ENCODE measurements at regions not wholly inside any gene's neighbourhood (a gene's known extent, or its start where the extent isn't known, plus 50 kb on each side); places are given as distances from the start of the nearest gene placed in this dataset.

GRCh38 chr2:154537843-154538450 is 160.5 kb upstream of the KCNJ3 start:
- H3K4me3 ChIP-seq (ENCODE audit: low read length in 2 of 2) = no peak overlapping the region
- no peaks in the 10 kb centered on the region for H3K27me3 ChIP-seq (ENCODE audit: control insufficient read depth in 2 of 2, insufficient read depth in 1 of 2, low read length in 1 of 2)
- 98% methylated on average over 1 of the region's 1 CpG for WGBS
- no peaks in the 10 kb centered on the region for H3K9me3 ChIP-seq (ENCODE audit: control insufficient read depth in 2 of 2, insufficient read depth in 1 of 2, low read length in 1 of 2)
- H3K27ac ChIP-seq (ENCODE audit: low read depth in 1 of 2, low read length in 1 of 2) = no peak overlapping the region
- no peaks in the 10 kb centered on the region for H3K4me1 ChIP-seq (ENCODE audit: control insufficient read depth in 2 of 2, insufficient read depth in 2 of 2, low read length in 2 of 2)
- DNase-seq (ENCODE audit: low read depth in 6 of 9, low spot score in 9 of 9) = no peak
- no peaks in the 10 kb centered on the region for H3K36me3 ChIP-seq (ENCODE audit: control insufficient read depth in 2 of 2, insufficient read depth in 2 of 2, low read length in 1 of 2)

DNA sequence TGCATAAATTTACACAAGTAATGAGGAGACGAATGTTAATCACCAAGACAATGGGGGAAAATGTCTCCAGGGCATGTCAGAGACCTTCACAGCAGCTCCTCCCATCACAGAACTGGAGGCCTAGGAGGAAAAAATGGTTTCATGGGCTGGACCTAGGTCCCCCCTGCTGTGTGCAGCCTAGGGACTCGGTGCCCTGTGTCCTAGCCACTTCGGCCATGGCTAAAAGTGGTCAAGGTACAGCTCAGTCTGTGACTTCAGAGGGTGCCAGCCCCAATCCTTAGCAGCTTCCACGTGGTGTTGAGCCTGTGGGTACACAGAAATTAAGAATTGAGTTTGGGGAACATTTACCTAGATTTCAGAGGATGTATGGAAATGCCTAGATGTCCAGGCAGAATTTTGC is 152.2 kb upstream of the KCNJ3 start:
- H3K9me3 ChIP-seq (ENCODE audit: control insufficient read depth in 2 of 2, insufficient read depth in 1 of 2, low read length in 1 of 2) = peaks cover 0 to 7% of the 10 kb centered on the region in 2 donors
- no peak for DNase-seq (ENCODE audit: low read depth in 6 of 9, low spot score in 9 of 9)
- H3K4me1 ChIP-seq (ENCODE audit: control insufficient read depth in 2 of 2, insufficient read depth in 2 of 2, low read length in 2 of 2) = no peaks in the 10 kb centered on the region
- no peak overlapping the region for H3K4me3 ChIP-seq (ENCODE audit: low read length in 2 of 2)
- 77% methylated on average over 4 of the region's 4 CpGs for WGBS
- no peak overlapping the region for H3K27ac ChIP-seq (ENCODE audit: low read depth in 1 of 2, low read length in 1 of 2)
- H3K27me3 ChIP-seq (ENCODE audit: control insufficient read depth in 2 of 2, insufficient read depth in 1 of 2, low read length in 1 of 2) = no peaks in the 10 kb centered on the region
- H3K36me3 ChIP-seq (ENCODE audit: control insufficient read depth in 2 of 2, insufficient read depth in 2 of 2, low read length in 1 of 2) = no peaks in the 10 kb centered on the region

DNA sequence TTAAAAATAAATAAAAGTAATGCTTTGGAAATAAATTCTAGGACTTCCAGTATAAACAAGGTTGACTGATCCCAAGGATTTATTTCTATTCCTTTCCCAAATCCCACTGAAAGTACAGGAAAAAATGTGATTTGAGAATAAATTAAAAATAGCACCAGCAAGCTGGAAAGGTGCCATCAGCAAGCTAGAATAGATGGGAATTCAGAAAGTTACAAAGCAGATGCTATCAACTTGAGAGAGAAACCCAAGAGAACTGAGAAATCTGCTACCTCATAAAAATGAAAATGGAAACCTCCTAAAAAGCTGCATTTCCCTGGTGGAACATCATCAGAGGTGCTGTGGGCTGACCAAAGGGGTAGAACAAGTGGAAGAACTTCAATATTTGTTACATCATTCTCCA is 148.6 kb upstream of the KCNJ3 start:
- Histone ChIP-seq H3K27ac (ENCODE audit: low read depth in 1 of 2, low read length in 1 of 2) (no peak overlapping the region), H3K4me1 (ENCODE audit: control insufficient read depth in 2 of 2, insufficient read depth in 2 of 2, low read length in 2 of 2) (no peaks in the 10 kb centered on the region), H3K27me3 (ENCODE audit: control insufficient read depth in 2 of 2, insufficient read depth in 1 of 2, low read length in 1 of 2) (no peaks in the 10 kb centered on the region), H3K4me3 (ENCODE audit: low read length in 2 of 2) (no peak overlapping the region), H3K9me3 (ENCODE audit: control insufficient read depth in 2 of 2, insufficient read depth in 1 of 2, low read length in 1 of 2) (peaks cover 0 to 7% of the 10 kb centered on the region in 2 donors), H3K36me3 (ENCODE audit: control insufficient read depth in 2 of 2, insufficient read depth in 2 of 2, low read length in 1 of 2) (no peaks in the 10 kb centered on the region)
- no peak for DNase-seq (ENCODE audit: low read depth in 6 of 9, low spot score in 9 of 9)

- Histone ChIP-seq H3K27ac (ENCODE audit: low read depth in 1 of 2, low read length in 1 of 2) (no peak overlapping the region), H3K36me3 (ENCODE audit: control insufficient read depth in 2 of 2, insufficient read depth in 2 of 2, low read length in 1 of 2) (no peaks in the 10 kb centered on the region), H3K27me3 (ENCODE audit: control insufficient read depth in 2 of 2, insufficient read depth in 1 of 2, low read length in 1 of 2) (no peaks in the 10 kb centered on the region), H3K9me3 (ENCODE audit: control insufficient read depth in 2 of 2, insufficient read depth in 1 of 2, low read length in 1 of 2) (peaks cover 0 to 2% of the 10 kb centered on the region in 2 donors), H3K4me1 (ENCODE audit: control insufficient read depth in 2 of 2, insufficient read depth in 2 of 2, low read length in 2 of 2) (no peaks in the 10 kb centered on the region), H3K4me3 (ENCODE audit: low read length in 2 of 2) (no peak overlapping the region)
- DNase-seq (ENCODE audit: low read depth in 6 of 9, low spot score in 9 of 9) = no peak
These were observed 146.8 kb upstream of the KCNJ3 start for GRCh38 chr2:154551649-154552048.

DNA sequence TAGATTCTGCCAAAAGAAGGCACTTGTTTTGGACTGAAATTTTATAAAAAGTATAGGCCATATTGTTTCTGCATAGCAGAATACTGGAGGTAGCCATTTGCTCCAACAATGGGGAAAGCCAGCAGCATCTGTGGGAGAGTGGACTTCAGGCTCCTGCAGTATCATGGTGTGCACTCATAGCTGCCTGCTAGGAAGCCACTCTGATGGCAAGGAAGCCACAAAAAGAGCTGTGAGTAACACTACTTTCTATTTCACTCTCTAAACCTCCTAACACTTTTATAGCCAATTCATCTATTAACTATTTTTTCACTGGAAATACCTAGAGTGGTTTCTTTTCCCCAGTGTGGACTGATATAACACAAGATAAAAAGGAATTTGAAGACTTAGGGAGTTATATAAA is 144.4 kb upstream of the KCNJ3 start:
- H3K4me3 ChIP-seq (ENCODE audit: low read length in 2 of 2) = no peak overlapping the region
- no peaks in the 10 kb centered on the region for H3K27me3 ChIP-seq (ENCODE audit: control insufficient read depth in 2 of 2, insufficient read depth in 1 of 2, low read length in 1 of 2)
- no peaks in the 10 kb centered on the region for H3K9me3 ChIP-seq (ENCODE audit: control insufficient read depth in 2 of 2, insufficient read depth in 1 of 2, low read length in 1 of 2)
- no peak overlapping the region for H3K27ac ChIP-seq (ENCODE audit: low read depth in 1 of 2, low read length in 1 of 2)
- no peaks in the 10 kb centered on the region for H3K36me3 ChIP-seq (ENCODE audit: control insufficient read depth in 2 of 2, insufficient read depth in 2 of 2, low read length in 1 of 2)
- no peaks in the 10 kb centered on the region for H3K4me1 ChIP-seq (ENCODE audit: control insufficient read depth in 2 of 2, insufficient read depth in 2 of 2, low read length in 2 of 2)
- no peak for DNase-seq (ENCODE audit: low read depth in 6 of 9, low spot score in 9 of 9)

DNA sequence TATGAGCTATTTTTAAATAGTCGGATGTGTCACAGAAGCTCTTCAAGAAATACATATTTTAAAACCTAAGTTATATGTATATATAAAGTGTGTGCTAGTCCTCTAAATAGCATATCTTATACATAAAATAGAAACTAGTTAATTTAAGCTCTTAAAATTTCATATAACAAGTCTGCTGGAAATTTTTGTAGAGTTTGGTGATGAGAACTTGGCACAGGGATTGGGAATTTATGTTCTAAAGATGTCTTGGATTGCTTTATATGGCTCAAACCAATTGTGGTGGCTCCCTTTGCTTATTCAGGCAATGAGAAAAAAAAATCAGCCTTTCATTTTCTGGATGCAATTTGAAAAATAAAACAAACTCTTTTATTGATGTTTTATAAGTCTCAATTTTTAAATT is 142.8 kb upstream of the KCNJ3 start:
- Histone ChIP-seq H3K4me1 (ENCODE audit: control insufficient read depth in 2 of 2, insufficient read depth in 2 of 2, low read length in 2 of 2) (no peaks in the 10 kb centered on the region), H3K27me3 (ENCODE audit: control insufficient read depth in 2 of 2, insufficient read depth in 1 of 2, low read length in 1 of 2) (no peaks in the 10 kb centered on the region), H3K4me3 (ENCODE audit: low read length in 2 of 2) (no peak overlapping the region), H3K27ac (ENCODE audit: low read depth in 1 of 2, low read length in 1 of 2) (no peak overlapping the region), H3K9me3 (ENCODE audit: control insufficient read depth in 2 of 2, insufficient read depth in 1 of 2, low read length in 1 of 2) (no peaks in the 10 kb centered on the region), H3K36me3 (ENCODE audit: control insufficient read depth in 2 of 2, insufficient read depth in 2 of 2, low read length in 1 of 2) (no peaks in the 10 kb centered on the region)
- DNase-seq (ENCODE audit: low read depth in 6 of 9, low spot score in 9 of 9) = no peak
- 99% methylated on average over 1 of the region's 1 CpG for WGBS

- H3K36me3 ChIP-seq (ENCODE audit: control insufficient read depth in 2 of 2, insufficient read depth in 2 of 2, low read length in 1 of 2) = no peaks in the 10 kb centered on the region
- no peak overlapping the region for H3K4me3 ChIP-seq (ENCODE audit: low read length in 2 of 2)
- no peaks in the 10 kb centered on the region for H3K27me3 ChIP-seq (ENCODE audit: control insufficient read depth in 2 of 2, insufficient read depth in 1 of 2, low read length in 1 of 2)
- 84% methylated on average over 2 of the region's 2 CpGs for WGBS
- no peaks in the 10 kb centered on the region for H3K4me1 ChIP-seq (ENCODE audit: control insufficient read depth in 2 of 2, insufficient read depth in 2 of 2, low read length in 2 of 2)
- no peak overlapping the region for H3K27ac ChIP-seq (ENCODE audit: low read depth in 1 of 2, low read length in 1 of 2)
- H3K9me3 ChIP-seq (ENCODE audit: control insufficient read depth in 2 of 2, insufficient read depth in 1 of 2, low read length in 1 of 2) = no peaks in the 10 kb centered on the region
- no peak for DNase-seq (ENCODE audit: low read depth in 6 of 9, low spot score in 9 of 9)
These were observed 142.3 kb upstream of the KCNJ3 start for GRCh38 chr2:154556146-154556545.

DNA sequence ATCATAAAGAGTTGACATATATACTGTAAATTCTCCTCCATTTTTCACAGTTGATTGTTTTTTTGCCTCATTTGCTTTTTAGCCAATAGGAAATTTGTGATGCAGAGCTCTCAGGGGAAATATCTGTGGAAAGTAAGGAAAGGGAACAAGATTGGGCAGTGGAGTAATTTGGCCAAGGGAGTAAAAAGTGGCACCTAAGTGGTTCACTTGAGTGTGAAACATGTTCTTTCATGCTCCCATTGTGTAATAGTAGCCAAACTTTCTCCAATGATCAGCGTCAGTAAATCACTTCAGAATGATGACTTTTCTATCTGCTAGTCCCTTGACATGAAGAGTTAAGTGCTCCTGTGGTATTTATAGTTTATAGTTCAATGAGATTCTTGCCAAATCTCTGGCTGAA is 141.9 kb upstream of the KCNJ3 start:
- H3K4me1 ChIP-seq (ENCODE audit: control insufficient read depth in 2 of 2, insufficient read depth in 2 of 2, low read length in 2 of 2) = no peaks in the 10 kb centered on the region
- DNase-seq (ENCODE audit: low read depth in 6 of 9, low spot score in 9 of 9) = no peak
- no peaks in the 10 kb centered on the region for H3K9me3 ChIP-seq (ENCODE audit: control insufficient read depth in 2 of 2, insufficient read depth in 1 of 2, low read length in 1 of 2)
- 88% methylated on average over 1 of the region's 1 CpG for WGBS
- H3K36me3 ChIP-seq (ENCODE audit: control insufficient read depth in 2 of 2, insufficient read depth in 2 of 2, low read length in 1 of 2) = no peaks in the 10 kb centered on the region
- H3K27me3 ChIP-seq (ENCODE audit: control insufficient read depth in 2 of 2, insufficient read depth in 1 of 2, low read length in 1 of 2) = no peaks in the 10 kb centered on the region
- no peak overlapping the region for H3K27ac ChIP-seq (ENCODE audit: low read depth in 1 of 2, low read length in 1 of 2)
- H3K4me3 ChIP-seq (ENCODE audit: low read length in 2 of 2) = no peak overlapping the region

GRCh38 chr2:154557906-154558305 is 140.6 kb upstream of the KCNJ3 start:
- Histone ChIP-seq H3K9me3 (ENCODE audit: control insufficient read depth in 2 of 2, insufficient read depth in 1 of 2, low read length in 1 of 2) (no peaks in the 10 kb centered on the region), H3K36me3 (ENCODE audit: control insufficient read depth in 2 of 2, insufficient read depth in 2 of 2, low read length in 1 of 2) (no peaks in the 10 kb centered on the region), H3K4me3 (ENCODE audit: low read length in 2 of 2) (no peak overlapping the region), H3K27me3 (ENCODE audit: control insufficient read depth in 2 of 2, insufficient read depth in 1 of 2, low read length in 1 of 2) (no peaks in the 10 kb centered on the region), H3K4me1 (ENCODE audit: control insufficient read depth in 2 of 2, insufficient read depth in 2 of 2, low read length in 2 of 2) (no peaks in the 10 kb centered on the region), H3K27ac (ENCODE audit: low read depth in 1 of 2, low read length in 1 of 2) (no peak overlapping the region)
- 90% methylated on average over 2 of the region's 2 CpGs for WGBS
- DNase-seq (ENCODE audit: low read depth in 6 of 9, low spot score in 9 of 9) = no peak

GRCh38 chr2:154565433-154565832 is 133.1 kb upstream of the KCNJ3 start:
- Histone ChIP-seq H3K27me3 (ENCODE audit: control insufficient read depth in 2 of 2, insufficient read depth in 1 of 2, low read length in 1 of 2) (no peaks in the 10 kb centered on the region), H3K4me3 (ENCODE audit: low read length in 2 of 2) (no peak overlapping the region), H3K27ac (ENCODE audit: low read depth in 1 of 2, low read length in 1 of 2) (no peak overlapping the region), H3K4me1 (ENCODE audit: control insufficient read depth in 2 of 2, insufficient read depth in 2 of 2, low read length in 2 of 2) (no peaks in the 10 kb centered on the region), H3K36me3 (ENCODE audit: control insufficient read depth in 2 of 2, insufficient read depth in 2 of 2, low read length in 1 of 2) (no peaks in the 10 kb centered on the region), H3K9me3 (ENCODE audit: control insufficient read depth in 2 of 2, insufficient read depth in 1 of 2, low read length in 1 of 2) (no peaks in the 10 kb centered on the region)
- WGBS = 99% methylated on average over 2 of the region's 2 CpGs
- DNase-seq (ENCODE audit: low read depth in 6 of 9, low spot score in 9 of 9) = no peak
